ENCODE measurements at regions not wholly inside any gene's neighbourhood (a gene's known extent, or its start where the extent isn't known, plus 50 kb on each side); places are given as distances from the start of the nearest gene placed in this dataset.

DNA sequence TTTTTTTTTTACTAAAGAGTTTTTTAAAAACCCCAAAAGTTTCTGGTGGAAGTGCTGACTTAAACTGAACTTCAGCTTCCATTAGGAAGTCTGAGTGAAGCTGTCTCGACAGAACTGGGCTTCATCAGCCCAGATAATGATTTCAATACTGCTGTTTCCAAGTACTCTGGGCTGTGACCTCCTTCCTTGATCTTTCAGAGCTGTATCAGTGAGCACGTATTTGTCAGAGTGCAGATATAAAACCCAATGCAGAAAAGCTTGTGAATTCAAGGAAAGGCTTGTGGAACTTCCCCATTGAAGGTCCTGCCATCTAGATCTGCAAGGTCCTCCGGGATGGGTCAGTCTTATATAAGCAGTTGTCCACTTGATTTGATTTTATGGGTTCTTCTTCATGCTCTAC lies 50.1 kb upstream of the RGS21 start:
- no peak overlapping the region for H3K27ac ChIP-seq
- no peak overlapping the region for H3K9ac ChIP-seq
- H3K36me3 ChIP-seq = no peaks in the 10 kb centered on the region
- H3K4me3 ChIP-seq = no peak overlapping the region
- peaks cover 0 to 26% (median 0%) of the 10 kb centered on the region in 10 experiments; a peak in 6 of 20 replicates for H3K4me1 ChIP-seq
- no peaks in the 10 kb centered on the region for H3K9me3 ChIP-seq (replicated peaks in 1 of 11)
- H3K4me2 ChIP-seq = peak overlapping the region in 2 of 11 experiments; percentile 28 to 38; a peak in 1 of 22 replicates
- no peak for TF ChIP-seq Cebpa-rat (IDR thresholded peaks at IDR 0.05)
- no peaks in the 10 kb centered on the region for H3K27me3 ChIP-seq
- no peaks in the 10 kb centered on the region for H4K20me1 ChIP-seq

All from BLaER1 treated with 17β-estradiol and CSF1 and Interleukin-3, amounts not matched to agents 10 nM and 100 nM (cell line).